WTC11 (cell line): ENCODE measurements at regions not wholly inside any gene's neighbourhood (a gene's known extent, or its start where the extent isn't known, plus 50 kb on each side); places are given as distances from the start of the nearest gene placed in this dataset.

ENCODE experiments used
- ATF1 ChIP-seq: sonication (generic); formaldehyde crosslinking; IDR thresholded peaks from 2 replicates; pipeline ENCODE4 v1.8.1; 2023; ENCODE audit warnings: mild to moderate bottlenecking, moderate library complexity, missing genetic modification reagents
- GABPB1 ChIP-seq: sonication (generic); formaldehyde crosslinking; IDR thresholded peaks from 2 replicates; pipeline ENCODE4 v1.8.1; 2023; ENCODE audit warnings: mild to moderate bottlenecking, missing genetic modification reagents
- JUN ChIP-seq: sonication (generic); formaldehyde crosslinking; IDR thresholded peaks from 2 replicates; pipeline ENCODE4 v1.8.0; 2023; ENCODE audit warnings: mild to moderate bottlenecking, missing genetic modification reagents
- SMAD3 ChIP-seq: sonication (generic); formaldehyde crosslinking; IDR thresholded peaks from 2 replicates; pipeline ENCODE4 v1.8.0; 2022; ENCODE audit warnings: missing genetic modification reagents, mild to moderate bottlenecking, borderline replicate concordance
- SP1 ChIP-seq: sonication (generic); formaldehyde crosslinking; conservative IDR thresholded peaks from 2 replicates; pipeline ENCODE4 v1.8.1; 2022; ENCODE audit warnings: missing genetic modification reagents
- ZBTB21 ChIP-seq: sonication (generic); formaldehyde crosslinking; IDR thresholded peaks from 2 replicates; pipeline ENCODE4 v1.8.1; 2023; ENCODE audit warnings: mild to moderate bottlenecking, missing genetic modification reagents, borderline replicate concordance
- TF ChIP-seq, protein P1 (sequence below): fragments of 200-600 bp; IDR thresholded peaks from 2 replicates; pipeline ENCODE4 v1.8.0; 2022; ENCODE audit warnings: antibody characterized with exemption
- TF ChIP-seq, protein P2 (sequence below): sonication (generic); formaldehyde crosslinking; IDR thresholded peaks from 2 replicates; pipeline ENCODE4 v1.8.1; 2023; ENCODE audit warnings: mild to moderate bottlenecking, missing genetic modification reagents, moderate library complexity

- TF ChIP-seq, protein P1, sequence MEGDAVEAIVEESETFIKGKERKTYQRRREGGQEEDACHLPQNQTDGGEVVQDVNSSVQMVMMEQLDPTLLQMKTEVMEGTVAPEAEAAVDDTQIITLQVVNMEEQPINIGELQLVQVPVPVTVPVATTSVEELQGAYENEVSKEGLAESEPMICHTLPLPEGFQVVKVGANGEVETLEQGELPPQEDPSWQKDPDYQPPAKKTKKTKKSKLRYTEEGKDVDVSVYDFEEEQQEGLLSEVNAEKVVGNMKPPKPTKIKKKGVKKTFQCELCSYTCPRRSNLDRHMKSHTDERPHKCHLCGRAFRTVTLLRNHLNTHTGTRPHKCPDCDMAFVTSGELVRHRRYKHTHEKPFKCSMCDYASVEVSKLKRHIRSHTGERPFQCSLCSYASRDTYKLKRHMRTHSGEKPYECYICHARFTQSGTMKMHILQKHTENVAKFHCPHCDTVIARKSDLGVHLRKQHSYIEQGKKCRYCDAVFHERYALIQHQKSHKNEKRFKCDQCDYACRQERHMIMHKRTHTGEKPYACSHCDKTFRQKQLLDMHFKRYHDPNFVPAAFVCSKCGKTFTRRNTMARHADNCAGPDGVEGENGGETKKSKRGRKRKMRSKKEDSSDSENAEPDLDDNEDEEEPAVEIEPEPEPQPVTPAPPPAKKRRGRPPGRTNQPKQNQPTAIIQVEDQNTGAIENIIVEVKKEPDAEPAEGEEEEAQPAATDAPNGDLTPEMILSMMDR: no peak
- TF ChIP-seq JUN: no peak
- TF ChIP-seq ATF1: no peak
- no peak for TF ChIP-seq SMAD3
- TF ChIP-seq, protein P2, sequence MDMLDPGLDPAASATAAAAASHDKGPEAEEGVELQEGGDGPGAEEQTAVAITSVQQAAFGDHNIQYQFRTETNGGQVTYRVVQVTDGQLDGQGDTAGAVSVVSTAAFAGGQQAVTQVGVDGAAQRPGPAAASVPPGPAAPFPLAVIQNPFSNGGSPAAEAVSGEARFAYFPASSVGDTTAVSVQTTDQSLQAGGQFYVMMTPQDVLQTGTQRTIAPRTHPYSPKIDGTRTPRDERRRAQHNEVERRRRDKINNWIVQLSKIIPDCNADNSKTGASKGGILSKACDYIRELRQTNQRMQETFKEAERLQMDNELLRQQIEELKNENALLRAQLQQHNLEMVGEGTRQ (CRISPR knock-in tag): no peak
- no peak for TF ChIP-seq SP1 (CRISPR knock-in tag)
- TF ChIP-seq GABPB1 (CRISPR knock-in tag): no peak
- no peak for TF ChIP-seq ZBTB21 (CRISPR knock-in tag)
These were observed 534.5 kb downstream of the OMA1 start for GRCh38 chr1:58011978-58012377.
